ENCODE measurements at regions not wholly inside any gene's neighbourhood (a gene's known extent, or its start where the extent isn't known, plus 50 kb on each side); places are given as distances from the start of the nearest gene placed in this dataset.

GRCh38 chr4:85106805-85107336, 140.4 kb upstream of the WDFY3 start:
- no peak for FAIRE-seq
- no peak for DNase-seq (ENCODE audit: extremely low read depth in 1 of 4, low spot score in 3 of 4)
- in situ Hi-C loops (cut with MboI), result no loop called here
- no peaks in the 10 kb centered on the region for H3K79me2 ChIP-seq (ENCODE audit: control insufficient read depth, insufficient read depth, low read length)
- no peak overlapping the region for H3K4me2 ChIP-seq (ENCODE audit: insufficient read depth, low read length)
- POLR2A ChIA-PET, result no interaction called here
- H3K4me1 ChIP-seq (replicated peaks in 1 of 2; ENCODE audit: control insufficient read depth in 2 of 2, insufficient read depth in 2 of 2, low read length in 2 of 2), result no peaks in the 10 kb centered on the region
- H3K27ac ChIP-seq (ENCODE audit: extremely low read depth, low read depth, low read length), result no peak overlapping the region
- no peak overlapping the region for H3K9ac ChIP-seq (ENCODE audit: insufficient read depth in 1 of 2, low read depth in 2 of 2, low read length in 2 of 2)
- intact Hi-C loops (cut with micrococcal nuclease), result no loop called here
- WGBS (ENCODE audit: insufficient coverage, low coverage, missing lambda C conversion rate), result 0% methylated on average over 5 of the region's 5 CpGs
- 0 out of 5 replicates have a peak, but pooled peaks cover 0 to 4% of the 10 kb centered on the region in 2 experiments for H3K27me3 ChIP-seq (ENCODE audit: control insufficient read depth in 2 of 2, insufficient read depth in 2 of 2, low read length in 2 of 2)
- H3K4me3 ChIP-seq, result no peak overlapping the region
- CTCF ChIA-PET (ENCODE audit: low intra/inter-chr PET ratio), result no interaction called here
- H4K20me1 ChIP-seq (replicated peaks; ENCODE audit: control insufficient read depth, insufficient read depth, low read length), result no peaks in the 10 kb centered on the region
- no peaks in the 10 kb centered on the region for H3K9me1 ChIP-seq (ENCODE audit: control insufficient read depth, insufficient read depth, low read length)
- no peaks in the 10 kb centered on the region for H3K36me3 ChIP-seq (ENCODE audit: control insufficient read depth, insufficient read depth, low read length)
- H2AFZ ChIP-seq (ENCODE audit: low read depth, low read length), result no peak overlapping the region
- no TSS peak for BruUV-seq (replicated peaks)
- ATAC-seq, result no peak
- H3K9me3 ChIP-seq (replicated peaks; ENCODE audit: control insufficient read depth, insufficient read depth, low read depth, low read length), result no peaks in the 10 kb centered on the region
- TF ChIP-seq PURB (CRISPR knock-in tag; IDR thresholded peaks at IDR 0.05; ENCODE audit: low read depth), result no peak
- no peak for TF ChIP-seq RFX1 (IDR thresholded peaks at IDR 0.05)
- no peak for TF ChIP-seq HMGN3 (IDR thresholded peaks at IDR 0.05; ENCODE audit: borderline replicate concordance, extremely low read depth, insufficient read length, low read depth, low read length)
- TF ChIP-seq POLR2A (conservative IDR thresholded peaks at IDR 0.05), result no peak
- TF ChIP-seq, protein P1, sequence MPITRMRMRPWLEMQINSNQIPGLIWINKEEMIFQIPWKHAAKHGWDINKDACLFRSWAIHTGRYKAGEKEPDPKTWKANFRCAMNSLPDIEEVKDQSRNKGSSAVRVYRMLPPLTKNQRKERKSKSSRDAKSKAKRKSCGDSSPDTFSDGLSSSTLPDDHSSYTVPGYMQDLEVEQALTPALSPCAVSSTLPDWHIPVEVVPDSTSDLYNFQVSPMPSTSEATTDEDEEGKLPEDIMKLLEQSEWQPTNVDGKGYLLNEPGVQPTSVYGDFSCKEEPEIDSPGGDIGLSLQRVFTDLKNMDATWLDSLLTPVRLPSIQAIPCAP (CRISPR knock-in tag; IDR thresholded peaks at IDR 0.05; ENCODE audit: borderline replicate concordance), result no peak
- TF ChIP-seq ARID3A (IDR thresholded peaks at IDR 0.05; ENCODE audit: borderline replicate concordance, low read depth, low read length), result no peak
- TF ChIP-seq PHB (CRISPR knock-in tag; IDR thresholded peaks at IDR 0.05), result no peak
- TF ChIP-seq RHOXF2B (CRISPR knock-in tag; conservative IDR thresholded peaks at IDR 0.05), result no peak
- no peak for TF ChIP-seq EP400 (IDR thresholded peaks at IDR 0.05)
- TF ChIP-seq ZNF274 (IDR thresholded peaks at IDR 0.05; ENCODE audit: borderline replicate concordance, low read depth, low read length), result no peak
- no peak for TF ChIP-seq MYNN (IDR thresholded peaks at IDR 0.05)
- no peak for TF ChIP-seq MYNN (CRISPR knock-in tag; IDR thresholded peaks at IDR 0.05)
- no peak for TF ChIP-seq ZNF398 (CRISPR knock-in tag; IDR thresholded peaks at IDR 0.05)
- TF ChIP-seq BCL6 (CRISPR knock-in tag; IDR thresholded peaks at IDR 0.05), result no peak
- no peak for TF ChIP-seq HSF4 (CRISPR knock-in tag; IDR thresholded peaks at IDR 0.05; ENCODE audit: borderline replicate concordance)
- no peak for TF ChIP-seq SOX6 (IDR thresholded peaks at IDR 0.05)
- no peak for TF ChIP-seq DACH1 (IDR thresholded peaks at IDR 0.05; ENCODE audit: partially characterized antibody)

All from K562 (cell line).